WTC11 (cell line): ENCODE measurements at regions not wholly inside any gene's neighbourhood (a gene's known extent, or its start where the extent isn't known, plus 50 kb on each side); places are given as distances from the start of the nearest gene placed in this dataset.

Experiments
- ATAC-seq: fragments of 200-7000 bp; cut with Tn5 transposase; 2 replicates; pipeline ENCODE4 v1.10.0; 2021; ENCODE audit warnings: mild to moderate bottlenecking, moderate library complexity
- CTCF ChIA-PET: fragments of 300-600 bp; sonication (Branson Sonifier 250); formaldehyde crosslinking; loops from one replicate; lab custom pipeline; 2021; ENCODE audit warnings: antibody characterized with exemption; lab: Charles Lee
- POLR2A ChIA-PET: fragments of 350-600 bp; sonication (Branson Sonifier 250); formaldehyde crosslinking; loops from one replicate; lab custom pipeline; 2021; ENCODE audit warnings: antibody characterized with exemption; lab: Charles Lee
- DNase-seq: peaks from one replicate; pipeline ENCODE4 v3.0.0; 2021; ENCODE audit warnings: low spot score
- H3K27ac Mint-ChIP-seq: 2 replicates; pipeline ENCODE4 v1.8.0; 2021; ENCODE audit warnings: mixed read lengths
- H3K27me3 Mint-ChIP-seq: 2 replicates; pipeline ENCODE4 v1.8.0; 2021; ENCODE audit warnings: low read depth, mild to moderate bottlenecking, moderate library complexity, mixed read lengths
- H3K36me3 Mint-ChIP-seq: 2 replicates; pipeline ENCODE4 v1.8.0; 2021; ENCODE audit warnings: mixed read lengths
- H3K4me1 Mint-ChIP-seq: 2 replicates; pipeline ENCODE4 v1.8.0; 2022; ENCODE audit warnings: mixed read lengths
- H3K4me3 Mint-ChIP-seq: 2 replicates; pipeline ENCODE4 v1.8.0; 2021; ENCODE audit warnings: mild to moderate bottlenecking, moderate library complexity, mixed read lengths
- H3K9me3 Mint-ChIP-seq: 2 replicates; pipeline ENCODE4 v1.8.0; 2021; ENCODE audit warnings: mixed read lengths
- AR ChIP-seq: fragments of 250-450 bp; sonication (Bioruptor Pico); IDR thresholded peaks from 2 replicates; pipeline ENCODE4 v1.9.0; 2021; ENCODE audit warnings: mild to moderate bottlenecking
- CREB1 ChIP-seq: sonication (generic); formaldehyde crosslinking; IDR thresholded peaks from 2 replicates; pipeline ENCODE4 v1.8.0; 2023; ENCODE audit warnings: mild to moderate bottlenecking, missing genetic modification reagents
- E2F1 ChIP-seq: sonication (generic); formaldehyde crosslinking; IDR thresholded peaks from 2 replicates; pipeline ENCODE4 v1.8.0; 2022; ENCODE audit warnings: mild to moderate bottlenecking, missing genetic modification reagents
- ELF4 ChIP-seq: sonication (generic); formaldehyde crosslinking; IDR thresholded peaks from 2 replicates; pipeline ENCODE4 v1.8.1; 2022; ENCODE audit warnings: low read depth, mild to moderate bottlenecking, moderate library complexity, missing genetic modification reagents
- FOXP1 ChIP-seq: sonication (generic); formaldehyde crosslinking; IDR thresholded peaks from 2 replicates; pipeline ENCODE4 v1.8.0; 2022; ENCODE audit warnings: missing genetic modification reagents, mild to moderate bottlenecking, moderate library complexity, borderline replicate concordance
- GRHL2 ChIP-seq: fragments of 250-450 bp; sonication (Bioruptor Pico); IDR thresholded peaks from 2 replicates; pipeline ENCODE4 v1.8.0; 2022; ENCODE audit warnings: mild to moderate bottlenecking, moderate library complexity; ENCODE audit not compliant: insufficient replicate concordance, severe bottlenecking
- IRF2 ChIP-seq: sonication (generic); formaldehyde crosslinking; IDR thresholded peaks from 2 replicates; pipeline ENCODE4 v1.8.0; 2022; ENCODE audit warnings: low read depth, missing genetic modification reagents, borderline replicate concordance
- KAT7 ChIP-seq: sonication (generic); formaldehyde crosslinking; IDR thresholded peaks from 2 replicates; pipeline ENCODE4 v1.8.1; 2023; ENCODE audit warnings: missing genetic modification reagents, mild to moderate bottlenecking, borderline replicate concordance
- MXD4 ChIP-seq: fragments of 250-450 bp; sonication (Bioruptor Pico); IDR thresholded peaks from 2 replicates; pipeline ENCODE4 v1.8.0; 2021; ENCODE audit warnings: mild to moderate bottlenecking, moderate library complexity, borderline replicate concordance
- MYBL2 ChIP-seq: sonication (generic); formaldehyde crosslinking; IDR thresholded peaks from 2 replicates; pipeline ENCODE4 v1.8.1; 2023; ENCODE audit warnings: mild to moderate bottlenecking, moderate library complexity, missing genetic modification reagents
- NFE2L1 ChIP-seq: sonication (generic); formaldehyde crosslinking; IDR thresholded peaks from 2 replicates; pipeline ENCODE4 v1.8.1; 2023; ENCODE audit warnings: missing genetic modification reagents
- NR1H2 ChIP-seq: sonication (generic); formaldehyde crosslinking; IDR thresholded peaks from 2 replicates; pipeline ENCODE4 v1.9.0; 2021; ENCODE audit warnings: mild to moderate bottlenecking, moderate library complexity, missing genetic modification reagents
- SOX15 ChIP-seq: fragments of 250-450 bp; sonication (Bioruptor Pico); IDR thresholded peaks from 2 replicates; pipeline ENCODE4 v1.9.0; 2021; ENCODE audit warnings: mild to moderate bottlenecking
- TEAD4 ChIP-seq: sonication (generic); formaldehyde crosslinking; IDR thresholded peaks from 2 replicates; pipeline ENCODE4 v1.8.0; 2022; ENCODE audit warnings: mild to moderate bottlenecking, missing genetic modification reagents
- ZBTB21 ChIP-seq: sonication (generic); formaldehyde crosslinking; IDR thresholded peaks from 2 replicates; pipeline ENCODE4 v1.8.1; 2023; ENCODE audit warnings: mild to moderate bottlenecking, missing genetic modification reagents, borderline replicate concordance
- ZNF263 ChIP-seq: sonication (generic); formaldehyde crosslinking; IDR thresholded peaks from 2 replicates; pipeline ENCODE4 v1.8.1; 2022; ENCODE audit warnings: low read depth, mild to moderate bottlenecking, moderate library complexity, missing genetic modification reagents
- ZNF281 ChIP-seq: sonication (generic); formaldehyde crosslinking; IDR thresholded peaks from 2 replicates; pipeline ENCODE4 v1.8.0; 2023; ENCODE audit warnings: mild to moderate bottlenecking, missing genetic modification reagents
- ZNF532 ChIP-seq: fragments of 250-450 bp; sonication (Bioruptor Pico); IDR thresholded peaks from 2 replicates; pipeline ENCODE4 v1.9.0; 2021; ENCODE audit warnings: mild to moderate bottlenecking, borderline replicate concordance
- TF ChIP-seq, protein P1 (sequence below): sonication (generic); formaldehyde crosslinking; IDR thresholded peaks from 2 replicates; pipeline ENCODE4 v1.8.1; 2022; ENCODE audit warnings: mild to moderate bottlenecking, moderate library complexity, missing genetic modification reagents
- TF ChIP-seq, protein P2 (sequence below): sonication (generic); formaldehyde crosslinking; conservative IDR thresholded peaks from 2 replicates; pipeline ENCODE4 v1.8.1; 2022; ENCODE audit warnings: mild to moderate bottlenecking, missing genetic modification reagents

DNA sequence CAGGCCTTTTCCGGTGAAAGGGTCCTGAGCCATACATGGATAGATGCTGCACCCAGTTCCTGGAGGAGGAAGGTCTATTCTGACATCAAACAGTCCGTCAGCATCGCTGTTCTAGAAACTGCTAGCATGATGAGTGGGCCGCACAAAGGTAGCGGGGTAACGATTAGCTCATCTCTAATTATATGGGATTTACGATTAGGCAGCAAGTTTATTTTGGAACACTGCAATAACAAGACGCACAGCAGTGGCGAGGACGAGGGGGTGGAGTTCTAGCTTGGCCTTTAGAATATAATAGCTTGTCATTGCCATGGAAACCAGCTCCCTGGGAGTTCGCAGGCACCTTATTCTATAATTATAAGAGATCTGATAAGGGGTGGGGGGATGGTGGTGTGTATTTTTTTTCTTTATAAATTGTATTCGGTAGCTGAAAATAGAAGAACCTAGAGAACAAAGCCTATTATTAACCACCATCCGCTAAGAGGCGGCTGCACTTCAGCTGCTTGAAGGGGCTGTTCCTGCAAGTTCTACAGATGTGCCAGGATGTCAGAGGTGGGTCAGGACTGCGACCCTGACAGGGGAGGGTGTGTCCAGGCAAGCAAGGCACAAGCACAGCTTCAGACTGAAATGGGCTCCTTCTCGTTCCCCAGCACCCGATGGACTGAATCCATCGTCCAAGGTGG lies 311.0 kb downstream of the AGTPBP1 start (continued):
- no peak for TF ChIP-seq ZNF281 (CRISPR knock-in tag)
- no peak for TF ChIP-seq IRF2
- TF ChIP-seq, protein P1, sequence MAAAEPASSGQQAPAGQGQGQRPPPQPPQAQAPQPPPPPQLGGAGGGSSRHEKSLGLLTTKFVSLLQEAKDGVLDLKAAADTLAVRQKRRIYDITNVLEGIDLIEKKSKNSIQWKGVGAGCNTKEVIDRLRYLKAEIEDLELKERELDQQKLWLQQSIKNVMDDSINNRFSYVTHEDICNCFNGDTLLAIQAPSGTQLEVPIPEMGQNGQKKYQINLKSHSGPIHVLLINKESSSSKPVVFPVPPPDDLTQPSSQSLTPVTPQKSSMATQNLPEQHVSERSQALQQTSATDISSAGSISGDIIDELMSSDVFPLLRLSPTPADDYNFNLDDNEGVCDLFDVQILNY (CRISPR knock-in tag): no peak
- TF ChIP-seq, protein P2, sequence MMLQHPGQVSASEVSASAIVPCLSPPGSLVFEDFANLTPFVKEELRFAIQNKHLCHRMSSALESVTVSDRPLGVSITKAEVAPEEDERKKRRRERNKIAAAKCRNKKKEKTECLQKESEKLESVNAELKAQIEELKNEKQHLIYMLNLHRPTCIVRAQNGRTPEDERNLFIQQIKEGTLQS: no peak
- TF ChIP-seq CREB1 (CRISPR knock-in tag): no peak
- TF ChIP-seq NR1H2 (CRISPR knock-in tag): no peak
- TF ChIP-seq GRHL2 (CRISPR knock-in tag): no peak
- no peak for TF ChIP-seq ZNF263 (CRISPR knock-in tag)
- TF ChIP-seq MXD4 (CRISPR knock-in tag): no peak
- no peak for TF ChIP-seq ZBTB21 (CRISPR knock-in tag)
- no peak for TF ChIP-seq TEAD4 (CRISPR knock-in tag)
- TF ChIP-seq MYBL2 (CRISPR knock-in tag): no peak
- no peak for TF ChIP-seq AR (CRISPR knock-in tag)

GRCh38 chr9:85428230-85428629 lies 313.5 kb downstream of the AGTPBP1 start:
- Mint-ChIP-seq H3K4me3 (no peak overlapping the region), H3K4me1 (peaks cover 17% of the 10 kb centered on the region), H3K36me3 (0 out of 2 replicates have a peak, but pooled peaks cover 3% of the 10 kb centered on the region), H3K9me3 (peaks cover 17% of the 10 kb centered on the region), H3K27ac (no peak overlapping the region), H3K27me3 (peaks cover 2% of the 10 kb centered on the region; the same call in 1 of the 2 replicates)
- no peak for DNase-seq
- ChIA-PET CTCF (no interaction called here), POLR2A (no interaction called here)
- TF ChIP-seq KAT7 (CRISPR knock-in tag) (no peak), FOXP1 (CRISPR knock-in tag) (no peak), SOX15 (CRISPR knock-in tag) (no peak), E2F1 (no peak), ZNF532 (no peak), NFE2L1 (CRISPR knock-in tag) (no peak), ELF4 (no peak)
- no peak for ATAC-seq
